ENCODE measurements at regions not wholly inside any gene's neighbourhood (a gene's known extent, or its start where the extent isn't known, plus 50 kb on each side); places are given as distances from the start of the nearest gene placed in this dataset.

DNA sequence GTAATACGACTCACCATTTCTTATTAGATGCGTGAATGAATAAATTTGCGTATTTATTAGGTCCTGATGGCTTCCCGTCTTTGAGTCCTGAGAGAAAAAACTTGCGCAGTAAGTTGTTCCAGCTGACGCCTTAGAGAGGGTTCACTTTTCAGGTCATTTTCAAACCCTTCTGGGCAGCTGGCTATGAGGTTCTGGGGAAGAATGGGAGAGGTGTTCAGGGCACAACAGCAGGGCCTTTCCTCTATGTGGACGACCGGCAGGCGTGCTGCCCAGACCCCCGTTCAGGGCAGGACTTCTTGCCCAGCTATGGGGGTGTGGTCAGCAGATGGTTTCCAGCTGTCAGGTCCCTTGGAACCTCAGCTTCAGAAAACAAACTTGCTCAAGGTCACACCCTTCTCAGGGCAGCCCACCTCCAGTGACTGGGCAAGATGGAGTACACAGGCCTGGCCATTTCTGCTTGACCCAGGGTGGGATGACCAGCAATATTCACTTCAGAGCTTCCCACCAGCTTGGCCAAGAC is 61.1 kb upstream of the TNP1 start:
- intact Hi-C loops (cut with DNase I) = no loop called here
- no peak for DNase-seq (ENCODE audit: low spot score)

DNA sequence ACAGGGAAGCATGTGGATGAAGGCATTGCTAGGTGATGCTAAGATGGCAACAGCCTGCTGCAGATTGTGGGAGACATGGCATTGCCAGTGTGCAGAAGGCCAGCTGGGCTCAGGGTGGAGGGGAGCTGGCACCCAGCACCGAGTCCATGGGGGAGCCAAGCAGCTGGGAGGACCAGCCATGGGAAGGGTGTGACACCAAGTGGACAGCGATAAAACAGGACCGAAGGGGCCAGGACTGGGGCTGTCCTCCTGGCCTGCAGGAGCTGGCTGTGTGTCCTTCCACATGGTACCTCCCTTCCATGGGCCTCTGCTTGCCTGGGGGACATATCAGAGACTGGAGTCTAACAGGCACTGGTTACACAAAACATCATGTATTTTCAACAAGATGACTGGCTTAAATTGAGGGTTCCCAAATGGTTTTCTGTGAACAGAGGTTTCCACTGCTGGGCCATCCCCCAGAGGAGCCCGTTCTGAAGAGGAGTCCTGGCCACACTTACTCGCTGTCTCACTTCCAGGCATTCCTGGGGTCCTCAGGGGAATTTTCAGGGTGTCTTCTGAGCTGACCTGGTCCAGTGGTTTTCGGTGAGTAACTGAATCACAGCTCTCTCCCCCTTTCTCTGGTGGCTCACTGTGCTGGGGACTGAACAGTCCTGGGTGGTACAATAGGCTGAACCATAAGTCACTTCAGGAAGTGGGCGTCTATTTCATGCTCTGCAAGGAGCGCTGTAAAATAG is 60.4 kb upstream of the TNP1 start:
- intact Hi-C loops (cut with DNase I) = no loop called here
- DNase-seq (ENCODE audit: low spot score) = no peak

DNA sequence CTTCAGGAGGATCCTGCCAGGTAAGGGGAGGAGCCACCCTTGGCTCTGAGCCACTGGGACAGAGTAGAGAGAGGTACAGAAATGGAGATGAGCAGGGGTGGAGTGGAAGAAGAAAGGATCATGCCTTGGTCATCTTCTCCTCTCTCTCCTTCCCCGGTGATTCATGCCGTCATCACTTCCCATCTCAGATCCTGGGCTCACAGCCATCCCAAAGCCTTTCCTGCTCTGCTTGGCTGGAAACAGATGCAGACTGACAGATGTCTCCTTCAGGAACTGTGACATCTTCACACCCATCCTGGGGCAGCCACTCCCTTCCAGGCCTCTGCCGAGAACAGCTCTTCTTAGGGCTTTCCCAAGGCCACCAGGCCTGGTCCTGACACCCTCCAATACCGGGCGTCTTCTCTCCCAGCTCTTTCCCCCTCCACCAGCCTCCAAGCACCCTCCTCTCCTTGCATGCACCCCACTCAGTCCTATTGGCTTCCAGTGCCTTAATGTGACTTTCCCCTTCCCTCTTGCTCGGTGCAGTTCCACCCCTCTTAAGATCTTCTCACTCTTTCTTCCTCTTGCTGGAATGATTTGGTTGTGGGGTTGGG is 58.3 kb upstream of the TNP1 start:
- no peak for DNase-seq (ENCODE audit: low spot score)
- intact Hi-C loops (cut with DNase I) = no loop called here

DNA sequence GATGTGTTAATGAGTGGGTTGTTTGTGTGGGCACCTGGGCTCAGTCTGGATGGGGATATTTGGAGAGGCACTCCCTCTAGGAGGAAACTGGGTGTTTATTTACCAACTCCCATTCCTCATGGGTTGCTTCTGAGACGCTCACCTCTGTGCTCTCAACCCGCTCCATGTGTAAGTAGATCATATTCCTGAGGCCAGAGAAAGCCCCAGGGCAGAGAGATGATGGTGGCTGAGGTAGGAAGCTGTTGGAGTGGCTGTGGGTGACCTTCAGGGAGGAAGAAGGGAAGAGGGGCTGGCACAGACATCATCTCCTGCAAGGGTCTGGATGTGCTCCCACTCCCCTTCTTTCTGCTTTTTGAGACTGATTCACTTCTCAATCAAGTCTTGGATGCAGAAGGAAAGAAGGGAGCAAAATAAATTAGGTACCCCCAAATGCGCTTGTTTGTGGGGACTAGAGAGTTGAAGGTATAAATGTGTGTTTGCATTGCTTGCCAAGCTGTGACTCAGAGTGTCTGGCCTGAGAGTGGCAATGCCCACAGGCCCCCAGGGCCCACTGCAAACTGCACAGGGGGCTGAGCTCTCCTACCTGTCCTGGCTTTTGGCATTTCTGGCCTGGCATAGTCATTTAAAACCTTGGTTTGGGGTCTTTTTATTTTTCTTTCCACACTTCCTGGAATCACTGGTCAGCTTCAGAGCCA is 57.2 kb upstream of the TNP1 start:
- intact Hi-C loops (cut with DNase I) = no loop called here
- no peak for DNase-seq (ENCODE audit: low spot score)

DNA sequence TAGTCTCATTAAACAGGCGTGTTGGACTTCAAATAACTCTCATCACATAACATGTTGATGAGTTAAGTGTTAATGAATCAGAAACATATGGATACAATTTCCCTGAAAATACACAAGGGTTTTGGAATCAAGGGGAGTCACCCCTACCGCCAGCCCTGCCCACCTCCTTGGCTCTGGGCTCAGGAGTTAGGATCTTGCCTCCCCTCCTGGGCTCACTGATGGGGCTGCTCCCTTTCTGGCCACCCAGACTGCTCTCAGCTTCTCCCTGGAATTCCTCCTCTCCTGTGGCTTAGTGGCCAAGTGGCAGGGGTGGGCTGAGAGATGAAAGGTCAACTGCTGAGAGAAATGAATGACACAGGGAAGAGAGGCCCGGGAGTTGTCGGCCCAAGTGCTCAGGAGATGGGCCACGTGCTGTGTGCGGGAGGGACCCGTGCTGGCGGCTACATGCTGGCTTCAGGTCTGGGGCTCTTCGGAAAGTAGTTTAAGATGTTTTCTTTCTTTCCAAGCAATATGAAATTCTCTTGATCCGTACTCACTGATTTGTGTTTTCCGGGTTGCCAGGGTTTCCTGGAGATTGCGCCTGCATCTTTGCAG is 55.8 kb upstream of the TNP1 start:
- intact Hi-C loops (cut with DNase I) = no loop called here
- DNase-seq (ENCODE audit: low spot score) = no peak

DNA sequence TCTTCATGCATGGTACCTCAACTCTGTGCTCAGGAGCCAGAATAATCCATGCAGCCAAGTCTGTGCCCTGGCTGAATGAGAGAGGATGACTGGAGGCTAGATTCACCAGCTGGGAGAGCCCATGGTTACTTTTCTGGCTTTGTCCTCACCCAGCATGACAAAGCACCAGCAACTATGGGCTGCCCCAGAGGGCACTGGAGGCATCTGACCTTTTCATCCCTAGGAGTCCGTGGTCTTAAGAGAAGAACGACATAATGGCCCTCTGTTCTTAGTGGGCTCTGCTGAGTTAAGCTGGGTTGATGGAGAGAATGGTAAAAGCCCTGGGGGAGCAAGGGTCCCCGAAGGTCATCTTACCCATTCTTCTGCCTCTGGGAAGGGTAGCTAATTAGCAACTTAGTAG is 54.6 kb upstream of the TNP1 start:
- intact Hi-C loops (cut with DNase I) = no loop called here
- DNase-seq (ENCODE audit: low spot score) = no peak

DNA sequence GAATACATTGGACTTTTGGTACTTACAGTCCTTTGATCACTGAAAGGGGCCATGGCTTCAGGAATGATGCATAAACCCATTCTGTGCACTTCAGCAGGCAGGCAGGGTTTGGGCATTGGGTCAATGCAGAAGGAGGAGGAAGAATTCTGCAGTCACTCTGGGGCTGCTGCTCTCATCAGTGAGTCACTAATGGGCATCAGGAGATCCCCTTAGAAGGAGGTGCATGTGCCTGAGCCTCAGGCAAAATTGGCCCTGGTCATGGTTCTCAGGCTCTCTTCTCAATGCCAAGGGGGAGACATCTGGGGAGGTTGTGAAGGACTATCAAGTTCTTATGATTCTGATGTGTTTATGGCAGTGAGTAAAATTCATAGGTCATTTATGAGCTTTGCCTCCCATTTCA is 52.0 kb upstream of the TNP1 start:
- intact Hi-C loops (cut with DNase I) = no loop called here
- no peak for DNase-seq (ENCODE audit: low spot score)

DNA sequence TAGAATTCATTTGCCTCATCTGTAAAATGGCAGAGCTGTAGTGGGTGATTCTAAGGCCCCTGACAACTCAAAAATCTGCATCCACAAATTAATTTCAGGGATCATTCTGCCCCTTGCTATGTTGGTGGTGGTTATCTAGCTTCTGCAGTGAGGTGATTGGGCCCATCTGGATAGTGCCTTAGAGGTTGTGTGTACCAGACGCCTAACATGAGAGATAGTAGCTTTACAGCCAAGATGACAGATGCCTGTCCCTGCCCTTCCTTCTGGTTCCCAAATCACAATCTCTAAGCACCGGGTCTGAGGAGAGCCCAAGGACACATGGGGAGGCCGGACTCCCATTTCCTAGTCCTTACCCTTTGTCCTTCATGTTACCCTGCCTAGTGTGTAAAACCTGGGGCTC is 51.1 kb upstream of the TNP1 start:
- DNase-seq (ENCODE audit: low spot score) = no peak
- intact Hi-C loops (cut with DNase I) = no loop called here

DNA sequence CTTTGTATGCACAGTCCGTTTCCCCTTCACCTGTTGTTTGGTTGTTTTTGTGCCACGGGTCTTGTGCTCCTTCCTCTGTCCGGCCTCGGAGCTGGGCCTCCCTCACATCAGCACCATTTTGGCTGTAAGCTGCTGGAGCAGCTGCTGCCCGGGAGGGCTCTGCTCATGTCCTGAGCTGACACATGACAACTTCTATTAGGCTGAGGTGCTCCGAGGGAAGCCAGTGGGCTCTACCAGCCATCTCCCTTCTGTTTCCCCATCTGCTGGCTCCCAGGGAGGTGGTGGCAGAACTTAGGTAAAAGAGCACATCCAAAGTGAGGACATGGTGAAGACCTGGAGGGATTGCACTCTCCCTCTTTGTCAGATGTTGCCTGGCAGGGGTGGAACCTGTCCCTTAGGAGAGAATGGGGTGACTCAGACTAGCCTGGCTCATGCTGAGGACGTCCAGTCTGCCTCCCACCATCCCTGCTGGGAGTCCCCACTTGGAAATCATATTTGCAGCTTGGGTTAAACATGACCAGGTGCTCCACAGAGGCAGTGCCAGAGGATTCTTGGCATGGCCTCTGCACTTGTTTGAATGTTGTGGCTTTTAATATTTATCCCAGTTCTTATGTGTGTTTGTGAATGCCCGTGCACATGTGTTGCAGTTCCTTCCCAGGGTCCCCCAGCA is 49.8 kb upstream of the TNP1 start:
- intact Hi-C loops (cut with DNase I) = no loop called here

More for the DNA sequence above, 49.8 kb upstream of the TNP1 start:
- no peak for DNase-seq (ENCODE audit: low spot score)
